Progenitor cell of endocrine pancreas (in vitro differentiated cells): ENCODE measurements at regions not wholly inside any gene's neighbourhood (a gene's known extent, or its start where the extent isn't known, plus 50 kb on each side); places are given as distances from the start of the nearest gene placed in this dataset.

Experiments used
- DNase-seq: peaks from one replicate; pipeline ENCODE4 v3.0.0; 2021; ENCODE audit warnings: low spot score; ENCODE audit not compliant: unreplicated experiment
- H3K27ac Mint-ChIP-seq: 2 replicates; pipeline ENCODE4 v1.8.0; 2021; ENCODE audit warnings: mild to moderate bottlenecking, moderate library complexity, mixed read lengths
- H3K27me3 Mint-ChIP-seq: 2 replicates; pipeline ENCODE4 v1.8.0; 2021; ENCODE audit warnings: mixed read lengths
- H3K36me3 Mint-ChIP-seq: 2 replicates; pipeline ENCODE4 v1.8.0; 2022; ENCODE audit warnings: mixed read lengths; ENCODE audit not compliant: insufficient read depth
- H3K4me1 Mint-ChIP-seq: 2 replicates; pipeline ENCODE4 v1.8.0; 2021; ENCODE audit warnings: low read depth, mixed read lengths
- H3K4me3 Mint-ChIP-seq: 2 replicates; pipeline ENCODE4 v1.8.0; 2021; ENCODE audit warnings: low read depth, mild to moderate bottlenecking, moderate library complexity, mixed read lengths
- H3K9me3 Mint-ChIP-seq: 2 replicates; pipeline ENCODE4 v1.8.0; 2021; ENCODE audit warnings: low read depth, mixed read lengths
- TF ChIP-seq, protein P1 (sequence below): fragments of 200-600 bp; sonication (generic); IDR thresholded peaks from one replicate; pipeline ENCODE4 v1.5.0; 2021; ENCODE audit warnings: antibody characterized with exemption, mild to moderate bottlenecking; ENCODE audit not compliant: unreplicated experiment

DNA sequence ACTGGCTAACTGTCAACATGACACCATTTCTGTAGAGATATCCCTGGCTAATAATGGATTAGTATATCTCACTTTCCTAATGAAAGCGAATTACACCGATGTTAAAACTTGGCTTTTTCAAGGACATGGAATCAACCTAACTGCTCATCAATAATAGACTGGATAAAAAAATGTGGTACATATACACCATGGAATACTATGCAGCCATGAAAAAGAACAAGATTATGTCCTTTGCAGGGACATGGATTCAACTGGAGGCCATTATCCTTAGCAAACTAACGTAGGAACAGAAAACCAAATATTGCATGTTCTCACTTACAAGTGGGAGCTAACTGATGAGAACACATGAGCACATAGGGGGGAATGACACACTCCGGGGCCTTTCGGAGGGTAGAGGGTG lies 62.6 kb downstream of the ZIC1 start:
- no peaks in the 10 kb centered on the region for H3K4me1 Mint-ChIP-seq
- no peak overlapping the region for H3K4me3 Mint-ChIP-seq
- TF ChIP-seq, protein P1, sequence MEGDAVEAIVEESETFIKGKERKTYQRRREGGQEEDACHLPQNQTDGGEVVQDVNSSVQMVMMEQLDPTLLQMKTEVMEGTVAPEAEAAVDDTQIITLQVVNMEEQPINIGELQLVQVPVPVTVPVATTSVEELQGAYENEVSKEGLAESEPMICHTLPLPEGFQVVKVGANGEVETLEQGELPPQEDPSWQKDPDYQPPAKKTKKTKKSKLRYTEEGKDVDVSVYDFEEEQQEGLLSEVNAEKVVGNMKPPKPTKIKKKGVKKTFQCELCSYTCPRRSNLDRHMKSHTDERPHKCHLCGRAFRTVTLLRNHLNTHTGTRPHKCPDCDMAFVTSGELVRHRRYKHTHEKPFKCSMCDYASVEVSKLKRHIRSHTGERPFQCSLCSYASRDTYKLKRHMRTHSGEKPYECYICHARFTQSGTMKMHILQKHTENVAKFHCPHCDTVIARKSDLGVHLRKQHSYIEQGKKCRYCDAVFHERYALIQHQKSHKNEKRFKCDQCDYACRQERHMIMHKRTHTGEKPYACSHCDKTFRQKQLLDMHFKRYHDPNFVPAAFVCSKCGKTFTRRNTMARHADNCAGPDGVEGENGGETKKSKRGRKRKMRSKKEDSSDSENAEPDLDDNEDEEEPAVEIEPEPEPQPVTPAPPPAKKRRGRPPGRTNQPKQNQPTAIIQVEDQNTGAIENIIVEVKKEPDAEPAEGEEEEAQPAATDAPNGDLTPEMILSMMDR, result no peak
- no peaks in the 10 kb centered on the region for H3K27me3 Mint-ChIP-seq
- no peak overlapping the region for H3K27ac Mint-ChIP-seq
- no peaks in the 10 kb centered on the region for H3K9me3 Mint-ChIP-seq
- no peaks in the 10 kb centered on the region for H3K36me3 Mint-ChIP-seq
- no peak for DNase-seq

GRCh38 chr3:147472846-147473245 lies 63.7 kb downstream of the ZIC1 start:
- no peak for DNase-seq
- Mint-ChIP-seq H3K4me3 (no peak overlapping the region), H3K27ac (no peak overlapping the region), H3K9me3 (no peaks in the 10 kb centered on the region), H3K36me3 (no peaks in the 10 kb centered on the region), H3K4me1 (no peaks in the 10 kb centered on the region), H3K27me3 (no peaks in the 10 kb centered on the region)
- TF ChIP-seq, protein P1, result no peak

GRCh38 chr3:147483145-147483544 lies 74.0 kb downstream of the ZIC1 start:
- DNase-seq, result no peak
- Mint-ChIP-seq H3K9me3 (no peaks in the 10 kb centered on the region), H3K27me3 (no peaks in the 10 kb centered on the region), H3K36me3 (no peaks in the 10 kb centered on the region), H3K27ac (no peak overlapping the region), H3K4me3 (no peak overlapping the region), H3K4me1 (no peaks in the 10 kb centered on the region)
- TF ChIP-seq, protein P1, result no peak

DNA sequence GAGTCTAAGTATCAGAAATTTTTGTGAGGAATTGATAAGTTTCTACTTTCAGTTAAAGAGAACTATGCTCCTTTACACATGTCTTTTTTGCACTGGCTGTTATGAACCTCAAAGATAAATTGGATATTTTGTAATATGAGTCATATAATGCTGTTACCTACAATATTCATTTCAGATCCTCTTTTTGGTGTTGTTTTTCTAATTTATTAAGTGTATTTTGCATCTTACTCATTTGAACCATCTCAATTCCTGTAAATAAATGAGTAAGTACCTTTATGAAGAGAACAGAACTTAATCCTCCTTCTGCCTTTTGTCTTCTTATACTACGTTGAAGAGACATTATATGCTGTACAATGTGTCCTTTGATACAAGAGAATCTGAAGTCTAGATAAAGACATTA lies 74.4 kb downstream of the ZIC1 start:
- Mint-ChIP-seq H3K27me3 (no peaks in the 10 kb centered on the region), H3K9me3 (no peaks in the 10 kb centered on the region), H3K4me3 (no peak overlapping the region), H3K36me3 (no peaks in the 10 kb centered on the region), H3K4me1 (no peaks in the 10 kb centered on the region), H3K27ac (no peak overlapping the region)
- no peak for DNase-seq
- TF ChIP-seq, protein P1, result no peak

DNA sequence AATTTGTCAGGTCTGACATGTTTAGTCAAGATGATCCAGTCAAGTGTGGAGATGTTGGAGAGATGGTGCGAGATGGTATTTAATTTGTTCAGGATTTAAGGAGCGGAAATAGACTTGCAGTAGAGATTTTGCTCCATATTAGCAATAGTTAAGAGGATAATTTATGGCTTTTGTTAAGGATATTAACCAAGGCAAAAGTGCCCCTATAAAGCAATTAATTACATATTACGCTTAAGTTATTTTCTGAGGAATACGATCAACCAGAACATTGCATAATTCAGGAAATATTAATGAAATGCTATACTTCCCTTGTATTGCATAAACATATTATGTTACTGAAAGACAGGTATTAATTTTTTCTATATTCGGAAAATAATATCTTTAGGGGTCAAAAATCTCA lies 83.9 kb downstream of the ZIC1 start:
- no peak overlapping the region for H3K4me3 Mint-ChIP-seq
- H3K9me3 Mint-ChIP-seq, result no peaks in the 10 kb centered on the region
- peaks cover 4% of the 10 kb centered on the region for H3K27me3 Mint-ChIP-seq
- TF ChIP-seq, protein P1, result no peak
- no peaks in the 10 kb centered on the region for H3K4me1 Mint-ChIP-seq
- no peak overlapping the region for H3K27ac Mint-ChIP-seq
- no peak for DNase-seq
- no peaks in the 10 kb centered on the region for H3K36me3 Mint-ChIP-seq
